A549 (cell line): ENCODE measurements at regions not wholly inside any gene's neighbourhood (a gene's known extent, or its start where the extent isn't known, plus 50 kb on each side); places are given as distances from the start of the nearest gene placed in this dataset.
A peak's percentile ranks its signal among the peaks of the same experiment; 100 is the strongest.

Source experiments
- ATAC-seq, 2 experiments: fragments of 200-7000 bp in 1 of 2; fragments of >200 bp in 1 of 2; cut with Nextera tagmentation in 1 of 2; cut with Tn5 transposase in 1 of 2; 3 replicates each; pipeline versions ENCODE4 v1.8.0 to v1.9.1; 2018 to 2020; ENCODE audit warnings: mild to moderate bottlenecking in 1 of 2, moderate library complexity in 1 of 2
- CTCF ChIA-PET: fragments of 300-600 bp; sonication (Branson Sonifier 250); formaldehyde crosslinking; extraction: SDS; loops from one replicate; lab custom pipeline; 2021; ENCODE audit warnings: antibody characterized with exemption, inconsistent platforms; lab: Yijun Ruan, JAX
- POLR2A ChIA-PET: fragments of 350-600 bp; formaldehyde crosslinking; extraction: SDS; loops from one replicate; lab custom pipeline; 2021; ENCODE audit warnings: antibody characterized with exemption, inconsistent platforms; lab: Yijun Ruan, JAX
- DNase-seq, 2 experiments: peaks; one replicate each; pipeline versions ENCODE4 v3.0.0 to v3.0.0-alpha.2; 2011 to 2016; ENCODE audit warnings: low read depth in 1 of 2, low spot score in 1 of 2
- FAIRE-seq: peaks from 2 replicates; lab custom pipeline; 2011; peaks lifted over from hg19 to GRCh38; lab: Jason Lieb, UNC
- H3K27ac ChIP-seq, 2 experiments: fragments of >200 bp; sonication (Bioruptor Twin); formaldehyde crosslinking; 3 replicates each; pipeline ENCODE4 v1.5.1; 2016 to 2017
- H3K4me1 ChIP-seq: fragments of >200 bp; sonication (Bioruptor Twin); formaldehyde crosslinking; 3 replicates; pipeline ENCODE4 v1.6.1; 2016
- H3K4me2 ChIP-seq: fragments of >200 bp; sonication (Bioruptor Twin); formaldehyde crosslinking; 3 replicates; pipeline ENCODE4 v1.6.1; 2016
- H3K4me3 ChIP-seq: fragments of >200 bp; sonication (Bioruptor Twin); formaldehyde crosslinking; 3 replicates; pipeline ENCODE4 v1.5.1; 2016
- H3K9me3 ChIP-seq: fragments of >200 bp; sonication (Bioruptor Twin); formaldehyde crosslinking; 3 replicates; pipeline ENCODE4 v1.6.1; 2016
- ATOH8 ChIP-seq: fragments of 250-450 bp; sonication (Bioruptor Pico); IDR thresholded peaks from 2 replicates; pipeline ENCODE4 v1.5.0; 2020; ENCODE audit warnings: low read depth, mild to moderate bottlenecking, moderate library complexity
- BHLHE40 ChIP-seq: IDR thresholded peaks from 2 replicates; pipeline ENCODE4 v1.6.1; 2012; ENCODE audit warnings: low read depth, low read length, inconsistent platforms
- CHD4 ChIP-seq: fragments of 200-600 bp; sonication (generic); IDR thresholded peaks from 2 replicates; pipeline ENCODE4 v1.6.1; 2016; ENCODE audit warnings: antibody characterized with exemption, mild to moderate bottlenecking, borderline replicate concordance
- FOSB ChIP-seq: fragments of 250-450 bp; sonication (Bioruptor Pico); IDR thresholded peaks from 2 replicates; pipeline ENCODE4 v1.5.0; 2020; ENCODE audit warnings: mild to moderate bottlenecking, moderate library complexity
- FOXS1 ChIP-seq: fragments of 250-450 bp; sonication (Bioruptor Pico); IDR thresholded peaks from 2 replicates; pipeline ENCODE4 v1.5.0; 2020; ENCODE audit warnings: mild to moderate bottlenecking, moderate library complexity
- HES2 ChIP-seq: fragments of >200 bp; sonication (Bioruptor Twin); formaldehyde crosslinking; IDR thresholded peaks from 2 replicates; pipeline ENCODE4 v1.6.1; 2016
- HEYL ChIP-seq: fragments of 250-450 bp; sonication (Bioruptor Pico); IDR thresholded peaks from 2 replicates; pipeline ENCODE4 v1.8.0; 2021; ENCODE audit warnings: mild to moderate bottlenecking, moderate library complexity
- HOXB13 ChIP-seq: fragments of 250-450 bp; sonication (Bioruptor Pico); IDR thresholded peaks from 2 replicates; pipeline ENCODE4 v1.5.0; 2020; ENCODE audit warnings: low read depth, mild to moderate bottlenecking, moderate library complexity
- HOXB5 ChIP-seq: fragments of 250-450 bp; sonication (Bioruptor Pico); IDR thresholded peaks from 2 replicates; pipeline ENCODE4 v1.5.0; 2020; ENCODE audit warnings: mild to moderate bottlenecking, moderate library complexity
- MAZ ChIP-seq: fragments of 150-350 bp; IDR thresholded peaks from 2 replicates; pipeline ENCODE4 v1.6.1; 2014; ENCODE audit warnings: antibody characterized with exemption, low read depth, low read length, borderline replicate concordance
- NFE2L2 ChIP-seq: fragments of 150-350 bp; conservative IDR thresholded peaks from 2 replicates; pipeline ENCODE4 v1.6.1; 2014; ENCODE audit warnings: low read length
- PHF8 ChIP-seq: fragments of 200-600 bp; sonication (generic); IDR thresholded peaks from 2 replicates; pipeline ENCODE4 v1.6.1; 2016; ENCODE audit warnings: low read depth, mild to moderate bottlenecking, antibody characterized with exemption, moderate library complexity, borderline replicate concordance
- RNF2 ChIP-seq: fragments of 200-600 bp; sonication (generic); IDR thresholded peaks from 2 replicates; pipeline ENCODE4 v1.6.1; 2016; ENCODE audit warnings: low read depth, mild to moderate bottlenecking, antibody characterized with exemption, moderate library complexity, borderline replicate concordance
- SMC3 ChIP-seq: fragments of >200 bp; sonication (Bioruptor Twin); formaldehyde crosslinking; IDR thresholded peaks from 3 replicates; pipeline ENCODE4 v1.6.1; 2018; ENCODE audit warnings: inconsistent platforms
- SREBF2 ChIP-seq: fragments of 450-650 bp; IDR thresholded peaks from 2 replicates; pipeline ENCODE4 v1.6.1; 2014; ENCODE audit warnings: mild to moderate bottlenecking, moderate library complexity
- TFCP2L1 ChIP-seq: fragments of 250-450 bp; sonication (Bioruptor Pico); IDR thresholded peaks from 2 replicates; pipeline ENCODE4 v1.5.0; 2021; ENCODE audit warnings: mild to moderate bottlenecking
- ZFP36 ChIP-seq: fragments of 450-650 bp; IDR thresholded peaks from 2 replicates; pipeline ENCODE4 v1.6.1; 2014; ENCODE audit warnings: borderline replicate concordance; ENCODE audit not compliant: partially characterized antibody
- ZNF302 ChIP-seq: fragments of 250-450 bp; sonication (Bioruptor Pico); IDR thresholded peaks from 2 replicates; pipeline ENCODE4 v1.9.0; 2021; ENCODE audit warnings: inconsistent platforms, mild to moderate bottlenecking, moderate library complexity
- WGBS: methylation state at CpG from one replicate; pipeline ENCODE4 v1.1.6; 2017; ENCODE audit errors: missing lambda C conversion rate; 5-methylcytosine and 5-hydroxymethylcytosine counted together
- TF ChIP-seq, protein P1 (sequence below): IDR thresholded peaks from 2 replicates; pipeline ENCODE4 v1.6.1; 2012; ENCODE audit warnings: low read depth, borderline replicate concordance
- TF ChIP-seq, protein P2 (sequence below): IDR thresholded peaks from 2 replicates; pipeline ENCODE4 v1.6.1; 2012
- TF ChIP-seq, protein P3 (sequence below): fragments of >200 bp; sonication (Bioruptor Twin); formaldehyde crosslinking; IDR thresholded peaks from 3 replicates; pipeline ENCODE4 v1.6.1; 2016

DNA sequence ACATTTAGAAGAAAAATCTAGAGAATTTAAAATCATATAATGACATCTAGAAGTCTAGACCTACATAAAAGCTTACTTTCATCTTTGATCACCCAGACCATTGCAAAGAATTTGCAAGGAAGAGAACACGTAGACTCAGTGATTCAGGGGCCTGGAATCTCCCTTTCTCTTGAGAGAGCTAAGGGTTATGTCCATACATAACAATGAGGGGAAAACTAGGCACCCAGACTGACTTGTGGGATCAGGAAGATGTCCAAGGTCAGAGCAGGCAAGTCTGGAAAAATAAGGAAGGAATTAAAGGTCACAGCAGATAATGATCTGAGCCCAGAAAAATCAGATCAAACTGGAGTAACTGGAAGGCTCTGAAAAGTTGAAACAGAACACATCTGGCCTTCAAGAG is 198.4 kb upstream of the SFRP2 start:
- Histone ChIP-seq H3K27ac (no peak overlapping the region), H3K4me3 (no peak overlapping the region), H3K9me3 (no peaks in the 10 kb centered on the region), H3K4me1 (no peaks in the 10 kb centered on the region), H3K4me2 (no peak overlapping the region)
- no peak for TF ChIP-seq HOXB5
- no peak for TF ChIP-seq FOXS1
- 0% methylated on average over 1 of the region's 1 CpG for WGBS
- ATAC-seq (no peak), FAIRE-seq (no peak), DNase-seq (no peak)
- CTCF ChIA-PET, result no interaction called here
- POLR2A ChIA-PET, result no interaction called here

GRCh38 chr4:153976954-153977353 is 188.1 kb upstream of the SFRP2 start:
- POLR2A ChIA-PET, result no interaction called here
- CTCF ChIA-PET, result no interaction called here
- ATAC-seq (no peak), DNase-seq (no peak)
- Histone ChIP-seq H3K4me1 (no peaks in the 10 kb centered on the region), H3K4me3 (no peak overlapping the region), H3K27ac (no peak overlapping the region), H3K9me3 (no peaks in the 10 kb centered on the region), H3K4me2 (no peak overlapping the region)
- TF ChIP-seq RNF2 (no peak), ATOH8 (CRISPR knock-in tag) (no peak), BHLHE40 (no peak), SREBF2 (no peak), ZNF302 (CRISPR knock-in tag) (no peak), FOXS1 (no peak)
- TF ChIP-seq, protein P1, sequence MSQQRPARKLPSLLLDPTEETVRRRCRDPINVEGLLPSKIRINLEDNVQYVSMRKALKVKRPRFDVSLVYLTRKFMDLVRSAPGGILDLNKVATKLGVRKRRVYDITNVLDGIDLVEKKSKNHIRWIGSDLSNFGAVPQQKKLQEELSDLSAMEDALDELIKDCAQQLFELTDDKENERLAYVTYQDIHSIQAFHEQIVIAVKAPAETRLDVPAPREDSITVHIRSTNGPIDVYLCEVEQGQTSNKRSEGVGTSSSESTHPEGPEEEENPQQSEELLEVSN, result no peak
- TF ChIP-seq, protein P2, sequence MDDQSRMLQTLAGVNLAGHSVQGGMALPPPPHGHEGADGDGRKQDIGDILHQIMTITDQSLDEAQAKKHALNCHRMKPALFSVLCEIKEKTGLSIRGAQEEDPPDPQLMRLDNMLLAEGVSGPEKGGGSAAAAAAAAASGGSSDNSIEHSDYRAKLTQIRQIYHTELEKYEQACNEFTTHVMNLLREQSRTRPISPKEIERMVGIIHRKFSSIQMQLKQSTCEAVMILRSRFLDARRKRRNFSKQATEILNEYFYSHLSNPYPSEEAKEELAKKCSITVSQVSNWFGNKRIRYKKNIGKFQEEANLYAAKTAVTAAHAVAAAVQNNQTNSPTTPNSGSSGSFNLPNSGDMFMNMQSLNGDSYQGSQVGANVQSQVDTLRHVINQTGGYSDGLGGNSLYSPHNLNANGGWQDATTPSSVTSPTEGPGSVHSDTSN, result no peak
- TF ChIP-seq, all 56 proteins: peak for 0
- no peak for FAIRE-seq

GRCh38 chr4:153974452-153974851 is 185.6 kb upstream of the SFRP2 start:
- TF ChIP-seq HEYL (CRISPR knock-in tag), result no peak
- peak; percentile 25 for TF ChIP-seq ZFP36
- TF ChIP-seq HES2, result no peak
- TF ChIP-seq FOSB (CRISPR knock-in tag), result no peak
- TF ChIP-seq MAZ, result no peak
- WGBS, result 0% methylated on average over 1 of the region's 1 CpG
- Histone ChIP-seq H3K4me3 (no peak overlapping the region), H3K9me3 (no peaks in the 10 kb centered on the region), H3K4me2 (no peak overlapping the region), H3K4me1 (no peaks in the 10 kb centered on the region), H3K27ac (no peak overlapping the region)
- ATAC-seq, result no peak
- ChIA-PET CTCF (no interaction called here), POLR2A (no interaction called here)
- DNase-seq, result no peak
- no peak for FAIRE-seq

DNA sequence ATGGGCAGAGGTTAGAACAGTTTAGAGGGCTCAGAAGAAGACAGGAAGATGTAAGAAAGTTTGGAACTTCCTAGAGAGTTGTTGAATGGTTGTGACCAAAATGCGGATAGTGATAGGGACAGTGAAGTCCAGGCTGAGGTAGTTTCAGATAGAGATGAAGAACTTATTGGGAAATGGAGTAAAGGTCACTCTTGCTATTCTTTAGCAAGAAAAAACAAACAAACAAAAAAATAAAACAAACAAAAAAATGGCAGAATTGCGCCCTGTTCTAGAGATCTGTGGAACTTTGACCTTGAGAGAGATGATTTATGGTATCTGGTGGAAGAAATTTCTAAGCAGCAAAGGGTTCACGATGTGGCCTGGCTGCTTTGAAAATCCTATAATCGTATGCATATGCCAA is 185.1 kb upstream of the SFRP2 start:
- no peaks in the 10 kb centered on the region for H3K4me1 ChIP-seq
- 21% methylated on average over 4 of the region's 4 CpGs for WGBS
- no peaks in the 10 kb centered on the region for H3K9me3 ChIP-seq
- H3K4me3 ChIP-seq, result no peak overlapping the region
- CTCF ChIA-PET, result no interaction called here
- POLR2A ChIA-PET, result no interaction called here
- H3K4me2 ChIP-seq, result no peak overlapping the region
- DNase-seq (no peak), FAIRE-seq (no peak), ATAC-seq (no peak)
- no peak overlapping the region for H3K27ac ChIP-seq
- TF ChIP-seq SMC3 (no peak), CHD4 (no peak), SREBF2 (no peak), TFCP2L1 (CRISPR knock-in tag) (no peak), NFE2L2 (no peak), HOXB13 (CRISPR knock-in tag) (no peak), PHF8 (no peak)
- TF ChIP-seq, protein P3, sequence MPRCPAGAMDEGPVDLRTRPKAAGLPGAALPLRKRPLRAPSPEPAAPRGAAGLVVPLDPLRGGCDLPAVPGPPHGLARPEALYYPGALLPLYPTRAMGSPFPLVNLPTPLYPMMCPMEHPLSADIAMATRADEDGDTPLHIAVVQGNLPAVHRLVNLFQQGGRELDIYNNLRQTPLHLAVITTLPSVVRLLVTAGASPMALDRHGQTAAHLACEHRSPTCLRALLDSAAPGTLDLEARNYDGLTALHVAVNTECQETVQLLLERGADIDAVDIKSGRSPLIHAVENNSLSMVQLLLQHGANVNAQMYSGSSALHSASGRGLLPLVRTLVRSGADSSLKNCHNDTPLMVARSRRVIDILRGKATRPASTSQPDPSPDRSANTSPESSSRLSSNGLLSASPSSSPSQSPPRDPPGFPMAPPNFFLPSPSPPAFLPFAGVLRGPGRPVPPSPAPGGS, result no peak
